HCT116 (cell line): ENCODE measurements at regions not wholly inside any gene's neighbourhood (a gene's known extent, or its start where the extent isn't known, plus 50 kb on each side); places are given as distances from the start of the nearest gene placed in this dataset.

Source experiments
- ATAC-seq: fragments of 200-7000 bp; cut with Tn5 transposase; 2 replicates; pipeline ENCODE4 v1.9.1; 2020; ENCODE audit warnings: mild to moderate bottlenecking, moderate library complexity
- BruUV-seq: library from RNA; stranded (reverse); fragments of 400-500 nt; replicated peaks from 2 replicates; lab custom pipeline; 2021; lab: Mats Ljungman, UMichigan
- CTCF ChIA-PET: fragments of 300-600 bp; sonication (Branson Sonifier 250); formaldehyde crosslinking; loops from one replicate; lab custom pipeline; 2021; ENCODE audit warnings: antibody characterized with exemption; lab: Charles Lee
- POLR2A ChIA-PET: fragments of 300-600, 350-600 bp; sonication (Branson Sonifier 250); formaldehyde crosslinking; loops from one replicate; lab custom pipeline; 2021; ENCODE audit warnings: antibody characterized with exemption; lab: Charles Lee
- RAD21 ChIA-PET, 2 experiments: fragments of 300-600 bp; sonication (Branson Sonifier 250); formaldehyde crosslinking; loops; one replicate each; lab custom pipeline; 2023; ENCODE audit warnings: low total read pairs in 2 of 2; ENCODE audit not compliant: uncharacterized antibody in 2 of 2, unreplicated experiment in 2 of 2, low non-redundant PET in 1 of 2; lab: Charles Lee
- DNase-seq: peaks from one replicate; pipeline ENCODE4 v3.0.0-alpha.2; 2010; ENCODE audit warnings: low read depth, low spot score
- H2AFZ ChIP-seq: fragments of 200-600 bp; shearing (Covaris generic), sonication (generic); 2 replicates; pipeline ENCODE4 v1.6.1; 2017; ENCODE audit warnings: low read depth, mixed run types, mixed read lengths, antibody characterized with exemption, low read length; ENCODE audit not compliant: poor library complexity, severe bottlenecking
- H3K27ac ChIP-seq: 2 replicates; pipeline ENCODE4 v1.5.1; 2012; ENCODE audit warnings: low read depth, low read length
- H3K27me3 ChIP-seq: fragments of 200-600 bp; sonication (generic); 2 replicates; pipeline ENCODE4 v1.6.1; 2016; ENCODE audit warnings: mixed run types, low read length, mixed read lengths; ENCODE audit not compliant: insufficient read depth
- H3K36me3 ChIP-seq, 2 experiments: fragments of 200-500 bp in 1 of 2; fragments of 200-600 bp in 1 of 2; sonication (Bioruptor generic) in 1 of 2; sonication (generic) in 1 of 2; 2 replicates each; pipeline versions ENCODE4 v1.5.1 to v1.6.1; 2014 to 2016; ENCODE audit warnings: low read length in 2 of 2, inconsistent platforms in 1 of 2, mixed read lengths in 1 of 2, mixed run types in 1 of 2; ENCODE audit not compliant: insufficient read depth in 2 of 2, control insufficient read depth in 1 of 2
- H3K4me1 ChIP-seq, 2 experiments: fragments of 200-600 bp in 1 of 2; sonication (generic) in 1 of 2; 2 replicates each; pipeline versions ENCODE4 v1.5.1 to v1.6.1; 2012 to 2017; ENCODE audit warnings: low read length in 2 of 2, inconsistent platforms in 1 of 2, mild to moderate bottlenecking in 1 of 2, mixed read lengths in 1 of 2, mixed run types in 1 of 2, moderate library complexity in 1 of 2; ENCODE audit not compliant: insufficient read depth in 2 of 2, control insufficient read depth in 1 of 2
- H3K4me2 ChIP-seq: fragments of 200-600 bp; sonication (generic); 2 replicates; pipeline ENCODE4 v1.6.1; 2017; ENCODE audit warnings: mixed run types, low read length, mixed read lengths
- H3K4me3 ChIP-seq, 2 experiments: fragments of 200-600 bp in 1 of 2; sonication (generic) in 1 of 2; replicated peaks in 1 of 2; 2 replicates each; pipeline ENCODE4 v1.5.1; 2011 to 2016; ENCODE audit warnings: low read length in 2 of 2, control low read depth in 1 of 2, low read depth in 1 of 2, mild to moderate bottlenecking in 1 of 2, mixed read lengths in 1 of 2, mixed run types in 1 of 2
- H3K79me2 ChIP-seq: fragments of 200-600 bp; sonication (generic); 2 replicates; pipeline ENCODE4 v1.6.1; 2017; ENCODE audit warnings: mild to moderate bottlenecking, mixed run types, low read length, moderate library complexity, mixed read lengths; ENCODE audit not compliant: insufficient read depth
- H3K9ac ChIP-seq: fragments of 200-600 bp; sonication (generic); 2 replicates; pipeline ENCODE4 v1.6.1; 2016; ENCODE audit warnings: low read length, mixed read lengths
- H3K9me2 ChIP-seq: fragments of 200-600 bp; sonication (generic), shearing (Covaris generic); 2 replicates; pipeline ENCODE4 v1.6.1; 2017; ENCODE audit warnings: mixed run types, mild to moderate bottlenecking, moderate library complexity; ENCODE audit not compliant: insufficient read depth
- H3K9me3 ChIP-seq, 2 experiments: fragments of 200-500 bp in 1 of 2; fragments of 200-600 bp in 1 of 2; sonication (Bioruptor generic) in 1 of 2; sonication (generic) in 1 of 2; 2 replicates each; pipeline ENCODE4 v1.6.1; 2014 to 2017; ENCODE audit warnings: low read length in 2 of 2, mixed read lengths in 2 of 2, inconsistent platforms in 1 of 2, low read depth in 1 of 2, mild to moderate bottlenecking in 1 of 2, mixed run types in 1 of 2, moderate library complexity in 1 of 2; ENCODE audit not compliant: control insufficient read depth in 1 of 2, insufficient read depth in 1 of 2
- H4K20me1 ChIP-seq: fragments of 200-600 bp; sonication (generic), shearing (Covaris generic); 2 replicates; pipeline ENCODE4 v1.6.1; 2017; ENCODE audit warnings: mixed run types, mild to moderate bottlenecking, moderate library complexity; ENCODE audit not compliant: insufficient read depth
- CBX3 ChIP-seq: IDR thresholded peaks from 2 replicates; pipeline ENCODE4 v1.6.1; 2012; ENCODE audit warnings: low read depth
- ELF1 ChIP-seq: IDR thresholded peaks from 2 replicates; pipeline ENCODE4 v1.6.1; 2012; ENCODE audit warnings: low read depth, borderline replicate concordance
- EZH2phosphoT487 ChIP-seq: fragments of 200-600 bp; IDR thresholded peaks from 2 replicates; pipeline ENCODE4 v1.6.1; 2018; ENCODE audit warnings: antibody characterized with exemption, borderline replicate concordance
- POLR2A ChIP-seq: IDR thresholded peaks from 2 replicates; pipeline ENCODE4 v1.7.0; 2011; ENCODE audit warnings: borderline replicate concordance; ENCODE audit not compliant: insufficient read depth, insufficient read length; ENCODE audit errors: extremely low read depth
- SIN3A ChIP-seq: IDR thresholded peaks from 2 replicates; pipeline ENCODE4 v1.6.1; 2012; ENCODE audit warnings: low read depth
- SRF ChIP-seq: IDR thresholded peaks from 2 replicates; pipeline ENCODE4 v1.6.1; 2012; ENCODE audit warnings: low read depth
- TCF7L2 ChIP-seq: IDR thresholded peaks from 2 replicates; pipeline ENCODE4 v1.7.0; 2011; ENCODE audit warnings: borderline replicate concordance, inconsistent platforms; ENCODE audit not compliant: insufficient read depth, insufficient read length; ENCODE audit errors: extremely low read depth
- ZFX ChIP-seq: fragments of 450-650 bp; IDR thresholded peaks from 2 replicates; pipeline ENCODE4 v1.6.1; 2017
- intact Hi-C: fragments of 100-400 bp; cut with micrococcal nuclease; formaldehyde crosslinking; loops from 2 replicates; pipeline ENCODE4 v1.10.0; 2022
- TF ChIP-seq, protein P1 (sequence below): IDR thresholded peaks from 2 replicates; pipeline ENCODE4 v1.6.1; 2012
- TF ChIP-seq, protein P2 (sequence below): IDR thresholded peaks from 2 replicates; pipeline ENCODE4 v1.6.1; 2011; ENCODE audit warnings: mild to moderate bottlenecking, low read length, moderate library complexity; ENCODE audit not compliant: insufficient replicate concordance; ENCODE audit errors: extremely low read depth
- TF ChIP-seq, protein P3 (sequence below): IDR thresholded peaks from 2 replicates; pipeline ENCODE4 v1.6.1; 2012; ENCODE audit warnings: low read depth

DNA sequence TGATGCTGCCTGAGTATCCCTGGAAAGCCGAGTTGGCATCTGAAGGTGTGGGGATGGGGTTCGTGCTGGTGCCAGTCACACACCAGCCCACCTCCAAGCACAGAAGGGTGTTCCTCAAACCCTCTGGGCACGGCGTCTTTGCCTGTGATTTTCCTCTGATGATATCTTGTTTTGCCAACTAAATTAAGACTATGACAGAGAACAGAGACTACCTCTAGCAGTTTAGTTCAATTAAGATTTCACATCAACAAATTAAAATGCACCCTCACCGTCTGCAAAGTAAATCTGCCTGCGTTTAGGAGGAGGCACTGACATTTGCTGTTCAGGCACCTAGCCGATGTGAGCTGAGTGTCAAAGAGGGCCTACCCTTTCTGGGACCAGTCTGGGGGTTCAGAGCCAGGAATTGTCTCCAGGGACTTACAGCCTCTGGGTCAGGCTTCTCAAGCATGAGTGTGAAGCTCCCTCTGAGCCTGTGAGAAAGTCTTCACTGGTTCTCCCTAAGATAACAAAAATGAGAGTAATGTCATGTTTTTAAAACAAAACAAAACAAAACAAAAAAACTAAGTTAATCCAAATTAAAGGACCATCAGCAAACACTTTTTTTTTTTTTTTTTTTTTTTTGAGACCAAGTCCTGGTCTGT lies 55.4 kb upstream of the CTNNA1 start:
- no peak overlapping the region for H3K9ac ChIP-seq
- TF ChIP-seq ZFX (no peak), EZH2phosphoT487 (no peak), CBX3 (no peak), POLR2A (no peak), ELF1 (no peak), SIN3A (no peak), TCF7L2 (no peak), SRF (no peak)
- TF ChIP-seq, protein P1, sequence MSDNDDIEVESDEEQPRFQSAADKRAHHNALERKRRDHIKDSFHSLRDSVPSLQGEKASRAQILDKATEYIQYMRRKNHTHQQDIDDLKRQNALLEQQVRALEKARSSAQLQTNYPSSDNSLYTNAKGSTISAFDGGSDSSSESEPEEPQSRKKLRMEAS = no peak
- TF ChIP-seq, protein P2, sequence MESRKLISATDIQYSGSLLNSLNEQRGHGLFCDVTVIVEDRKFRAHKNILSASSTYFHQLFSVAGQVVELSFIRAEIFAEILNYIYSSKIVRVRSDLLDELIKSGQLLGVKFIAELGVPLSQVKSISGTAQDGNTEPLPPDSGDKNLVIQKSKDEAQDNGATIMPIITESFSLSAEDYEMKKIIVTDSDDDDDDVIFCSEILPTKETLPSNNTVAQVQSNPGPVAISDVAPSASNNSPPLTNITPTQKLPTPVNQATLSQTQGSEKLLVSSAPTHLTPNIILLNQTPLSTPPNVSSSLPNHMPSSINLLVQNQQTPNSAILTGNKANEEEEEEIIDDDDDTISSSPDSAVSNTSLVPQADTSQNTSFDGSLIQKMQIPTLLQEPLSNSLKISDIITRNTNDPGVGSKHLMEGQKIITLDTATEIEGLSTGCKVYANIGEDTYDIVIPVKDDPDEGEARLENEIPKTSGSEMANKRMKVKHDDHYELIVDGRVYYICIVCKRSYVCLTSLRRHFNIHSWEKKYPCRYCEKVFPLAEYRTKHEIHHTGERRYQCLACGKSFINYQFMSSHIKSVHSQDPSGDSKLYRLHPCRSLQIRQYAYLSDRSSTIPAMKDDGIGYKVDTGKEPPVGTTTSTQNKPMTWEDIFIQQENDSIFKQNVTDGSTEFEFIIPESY = no peak
- TF ChIP-seq, protein P3, sequence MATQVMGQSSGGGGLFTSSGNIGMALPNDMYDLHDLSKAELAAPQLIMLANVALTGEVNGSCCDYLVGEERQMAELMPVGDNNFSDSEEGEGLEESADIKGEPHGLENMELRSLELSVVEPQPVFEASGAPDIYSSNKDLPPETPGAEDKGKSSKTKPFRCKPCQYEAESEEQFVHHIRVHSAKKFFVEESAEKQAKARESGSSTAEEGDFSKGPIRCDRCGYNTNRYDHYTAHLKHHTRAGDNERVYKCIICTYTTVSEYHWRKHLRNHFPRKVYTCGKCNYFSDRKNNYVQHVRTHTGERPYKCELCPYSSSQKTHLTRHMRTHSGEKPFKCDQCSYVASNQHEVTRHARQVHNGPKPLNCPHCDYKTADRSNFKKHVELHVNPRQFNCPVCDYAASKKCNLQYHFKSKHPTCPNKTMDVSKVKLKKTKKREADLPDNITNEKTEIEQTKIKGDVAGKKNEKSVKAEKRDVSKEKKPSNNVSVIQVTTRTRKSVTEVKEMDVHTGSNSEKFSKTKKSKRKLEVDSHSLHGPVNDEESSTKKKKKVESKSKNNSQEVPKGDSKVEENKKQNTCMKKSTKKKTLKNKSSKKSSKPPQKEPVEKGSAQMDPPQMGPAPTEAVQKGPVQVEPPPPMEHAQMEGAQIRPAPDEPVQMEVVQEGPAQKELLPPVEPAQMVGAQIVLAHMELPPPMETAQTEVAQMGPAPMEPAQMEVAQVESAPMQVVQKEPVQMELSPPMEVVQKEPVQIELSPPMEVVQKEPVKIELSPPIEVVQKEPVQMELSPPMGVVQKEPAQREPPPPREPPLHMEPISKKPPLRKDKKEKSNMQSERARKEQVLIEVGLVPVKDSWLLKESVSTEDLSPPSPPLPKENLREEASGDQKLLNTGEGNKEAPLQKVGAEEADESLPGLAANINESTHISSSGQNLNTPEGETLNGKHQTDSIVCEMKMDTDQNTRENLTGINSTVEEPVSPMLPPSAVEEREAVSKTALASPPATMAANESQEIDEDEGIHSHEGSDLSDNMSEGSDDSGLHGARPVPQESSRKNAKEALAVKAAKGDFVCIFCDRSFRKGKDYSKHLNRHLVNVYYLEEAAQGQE = no peak
- peaks cover 5 to 16% of the 10 kb centered on the region in 2 experiments; a peak in 3 of 4 replicates for H3K4me1 ChIP-seq
- no peak overlapping the region for H3K27ac ChIP-seq
- H3K4me2 ChIP-seq = no peak overlapping the region
- no peak for ATAC-seq
- no peaks in the 10 kb centered on the region for H3K27me3 ChIP-seq
- H3K79me2 ChIP-seq = no peaks in the 10 kb centered on the region
- H3K9me2 ChIP-seq = no peaks in the 10 kb centered on the region
- ChIA-PET RAD21 (no interaction called here), POLR2A (no interaction called here), CTCF (no interaction called here)
- DNase-seq = no peak
- no peak overlapping the region for H2AFZ ChIP-seq
- H3K4me3 ChIP-seq = no peak overlapping the region
- H4K20me1 ChIP-seq = no peaks in the 10 kb centered on the region
- BruUV-seq = no TSS peak
- intact Hi-C loops = no loop called here
- H3K36me3 ChIP-seq = no peaks in the 10 kb centered on the region
- no peaks in the 10 kb centered on the region for H3K9me3 ChIP-seq
